Muscle of back (tissue), 3 donors: ENCODE measurements at regions not wholly inside any gene's neighbourhood (a gene's known extent, or its start where the extent isn't known, plus 50 kb on each side); places are given as distances from the start of the nearest gene placed in this dataset.
"Not testable (repeated sequence)": the region's sequence is repeated elsewhere in the genome, so short reads cannot be mapped to it uniquely, and the experiment has no call there.

Experiments used
- DNase-seq, 3 donors: peaks; one replicate each; pipeline versions ENCODE4 v3.0.0 to v3.0.0-alpha.2; 2013

DNA sequence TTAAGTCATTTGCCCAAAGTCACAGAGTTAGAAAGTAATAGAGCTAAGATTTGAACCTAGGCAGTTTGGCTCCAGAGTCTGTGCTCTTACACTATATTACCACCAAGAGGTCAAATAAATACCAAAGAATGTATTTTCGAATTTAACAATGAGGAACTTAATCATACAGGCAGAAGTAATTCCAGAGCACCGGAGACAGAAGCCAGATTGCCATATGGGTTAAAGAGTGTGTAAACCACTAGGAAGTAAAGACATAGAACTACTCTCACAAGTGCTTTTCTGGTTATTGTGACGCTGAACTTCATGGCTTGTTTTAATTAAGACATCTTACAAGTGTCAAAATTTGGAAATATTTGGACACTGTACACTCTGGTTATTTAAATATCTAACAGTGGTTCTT, 114.5 kb upstream of the NBPF19 start:
- not testable (repeated sequence) for DNase-seq

- DNase-seq: not testable (repeated sequence)
Observed at GRCh38 chr1:149361310-149361709, 113.5 kb upstream of the NBPF19 start.

GRCh38 chr1:149364188-149364981, 110.5 kb upstream of the NBPF19 start:
- not testable (repeated sequence) for DNase-seq

DNA sequence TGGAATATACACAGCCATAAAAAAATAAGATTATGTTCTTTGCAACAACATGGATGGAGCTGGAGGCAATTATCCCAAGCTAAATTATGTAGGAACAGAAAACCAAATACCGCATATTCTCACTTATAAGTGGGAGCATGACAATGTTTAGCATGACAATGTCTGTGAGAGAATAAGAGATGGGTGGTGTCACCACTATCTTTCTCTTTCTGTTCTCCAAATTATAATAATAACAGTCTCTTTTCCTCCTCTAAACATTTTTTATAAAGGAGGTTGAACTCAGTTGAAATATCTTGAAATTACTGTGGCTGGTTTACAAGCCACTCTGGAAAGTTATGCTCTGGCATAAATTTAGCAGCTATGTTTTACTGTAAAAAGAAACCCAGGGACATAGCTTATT, 108.4 kb upstream of the NBPF19 start:
- DNase-seq: not testable (repeated sequence)

- not testable (repeated sequence) for DNase-seq
Observed at GRCh38 chr1:149367472-149368044, 107.3 kb upstream of the NBPF19 start.

DNA sequence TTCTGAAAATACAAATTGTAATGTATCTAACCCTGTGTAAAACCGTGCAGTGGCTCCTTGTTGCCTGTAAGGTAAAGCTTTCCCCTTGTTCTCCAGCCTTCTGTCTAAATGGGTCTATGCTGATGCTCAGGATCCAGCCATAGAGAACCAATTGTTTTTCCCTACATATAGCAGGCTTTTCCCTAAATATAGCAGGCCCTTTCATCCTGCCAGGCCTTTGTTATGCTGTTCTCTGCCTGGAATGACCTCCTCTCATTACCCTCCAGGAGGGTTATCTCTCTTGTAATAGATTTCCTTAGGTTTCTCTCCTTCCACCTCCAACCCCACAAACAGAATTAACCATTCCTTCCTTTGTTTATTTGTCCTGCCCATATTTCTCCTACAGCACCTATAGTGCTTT, 106.5 kb upstream of the NBPF19 start:
- DNase-seq: not testable (repeated sequence)

DNA sequence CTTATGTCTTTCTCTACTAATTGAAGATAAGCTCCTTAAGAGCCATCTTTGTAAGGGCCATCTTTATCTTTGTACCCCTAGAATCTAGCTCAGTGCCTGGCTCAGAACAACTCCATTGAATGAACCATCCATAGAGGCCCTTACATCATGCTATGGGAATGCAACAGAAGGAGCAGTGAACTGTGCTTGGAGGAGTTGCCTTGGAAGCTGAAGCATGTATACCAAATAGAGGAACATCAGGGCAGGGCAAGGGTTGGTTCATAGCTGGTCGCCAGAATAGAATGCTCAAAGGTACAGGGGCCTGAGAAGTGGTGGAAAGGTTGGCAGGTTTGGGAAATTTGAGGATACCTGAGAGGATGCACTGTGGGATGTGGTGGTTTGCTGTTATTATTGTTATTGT, 105.8 kb upstream of the NBPF19 start:
- not testable (repeated sequence) for DNase-seq

DNA sequence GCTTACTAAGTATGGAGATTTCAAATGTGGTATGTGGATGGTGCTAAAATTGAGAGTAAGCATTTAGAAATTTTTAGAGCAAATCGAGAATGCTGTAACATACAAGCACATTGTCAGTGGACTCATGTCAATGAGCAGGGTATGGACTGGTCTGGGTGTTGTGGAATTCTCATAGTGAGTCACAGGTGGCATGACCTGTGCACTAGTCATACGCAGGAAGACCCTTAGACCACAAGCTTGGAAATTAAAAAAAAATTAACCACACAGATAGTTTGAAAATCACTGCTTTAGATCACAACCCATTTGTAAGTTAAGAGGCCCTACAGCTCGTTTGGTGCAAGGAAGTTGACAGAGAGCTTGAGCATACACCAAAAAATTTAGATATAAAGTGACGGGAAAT, 102.9 kb upstream of the NBPF19 start:
- not testable (repeated sequence) for DNase-seq

DNA sequence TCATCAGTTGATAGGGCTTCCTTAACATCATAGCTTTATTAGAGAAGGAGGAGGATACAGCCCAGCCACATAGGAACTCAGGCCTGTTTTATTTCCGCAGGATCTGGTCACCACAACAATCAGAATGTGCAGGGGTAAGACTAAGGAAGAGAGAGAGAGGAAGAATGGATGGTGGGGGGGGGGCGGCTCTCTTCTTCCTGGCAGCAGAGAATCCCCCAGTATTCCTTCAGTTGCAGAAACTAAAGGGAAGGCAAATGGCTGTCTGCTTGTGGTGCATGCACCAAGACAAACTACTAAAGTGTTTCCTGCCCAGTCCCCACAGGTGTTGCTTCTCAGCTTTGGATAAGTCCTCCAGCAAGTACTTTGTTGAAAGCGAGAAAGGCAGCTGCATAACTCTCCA, 96.4 kb upstream of the NBPF19 start:
- not testable (repeated sequence) for DNase-seq

DNA sequence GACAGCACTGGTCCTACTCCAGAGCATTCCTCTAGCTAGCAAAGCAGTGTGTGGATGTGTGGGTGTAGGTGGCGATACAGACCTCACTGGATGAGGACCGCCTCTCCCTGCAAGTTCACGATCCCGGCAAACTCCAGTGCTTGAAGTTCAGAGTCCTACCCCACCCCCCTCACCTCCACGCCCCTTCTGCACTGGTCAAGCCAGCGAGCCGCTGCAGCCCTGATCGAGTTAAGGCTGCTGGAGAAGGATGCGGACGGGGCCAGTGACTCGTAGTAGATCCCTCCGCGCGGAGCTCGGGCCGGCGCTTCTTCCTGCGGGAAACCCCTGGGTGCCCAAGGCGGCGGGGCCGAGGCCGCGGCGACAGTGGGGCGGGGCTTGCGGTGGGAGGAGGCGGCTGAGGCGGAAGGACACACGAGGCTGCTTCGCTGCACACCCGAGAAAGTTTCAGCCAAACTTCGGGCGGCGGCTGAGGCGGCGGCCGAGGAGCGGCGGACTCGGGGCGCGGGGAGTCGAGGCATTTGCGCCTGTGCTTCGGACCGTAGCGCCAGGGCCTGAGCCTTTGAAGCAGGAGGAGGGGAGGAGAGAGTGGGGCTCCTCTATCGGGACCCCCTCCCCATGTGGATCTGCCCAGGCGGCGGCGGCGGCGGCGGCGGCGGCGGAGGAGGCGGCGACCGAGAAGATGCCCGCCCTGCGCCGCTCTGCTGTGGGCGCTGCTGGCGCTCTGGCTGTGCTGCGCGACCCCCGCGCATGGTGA, 84.5 kb upstream of the NBPF19 start:
- DNase-seq: peak; percentile 49 to 91 (median 64)

DNA sequence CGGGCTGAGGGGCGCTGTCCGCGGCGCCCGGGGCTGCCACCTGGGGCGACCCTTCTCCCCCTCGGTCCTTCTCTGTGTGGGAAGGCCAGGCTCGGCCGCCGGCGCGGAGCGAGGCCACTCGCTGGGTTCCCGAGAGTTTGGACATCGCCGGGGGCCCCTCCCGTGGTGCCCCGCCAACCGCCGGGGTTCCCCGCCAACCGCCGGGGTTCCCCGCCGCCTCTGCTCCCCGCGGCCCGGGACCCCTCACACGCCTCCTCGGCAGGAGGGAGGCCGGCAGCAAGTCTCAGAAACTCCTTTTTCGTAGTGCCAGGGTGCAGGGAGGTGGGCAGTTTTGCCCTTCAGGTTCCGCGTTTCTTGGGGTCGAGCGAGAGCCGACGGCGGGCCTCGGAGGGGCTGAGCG, 83.9 kb upstream of the NBPF19 start:
- not testable (repeated sequence) for DNase-seq

DNA sequence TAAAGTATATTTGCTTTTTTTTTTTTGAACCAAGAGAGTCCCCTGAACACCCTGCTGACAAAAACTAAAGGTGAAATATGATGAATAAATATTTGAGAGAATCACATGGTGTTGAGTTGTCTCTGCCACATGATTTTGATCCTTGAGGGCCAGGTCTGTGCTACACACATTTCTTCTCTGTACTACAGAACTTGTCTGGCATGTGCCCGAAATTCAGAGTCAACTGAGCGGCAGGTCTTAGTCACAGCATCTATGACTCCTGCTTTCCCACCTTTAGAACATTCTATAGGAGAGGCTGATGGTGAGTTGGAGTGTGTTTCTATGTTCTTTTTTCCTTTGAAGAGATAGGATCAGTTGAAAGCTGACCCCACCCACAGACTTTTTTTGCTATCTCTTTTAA, 79.0 kb upstream of the NBPF19 start:
- not testable (repeated sequence) for DNase-seq

DNA sequence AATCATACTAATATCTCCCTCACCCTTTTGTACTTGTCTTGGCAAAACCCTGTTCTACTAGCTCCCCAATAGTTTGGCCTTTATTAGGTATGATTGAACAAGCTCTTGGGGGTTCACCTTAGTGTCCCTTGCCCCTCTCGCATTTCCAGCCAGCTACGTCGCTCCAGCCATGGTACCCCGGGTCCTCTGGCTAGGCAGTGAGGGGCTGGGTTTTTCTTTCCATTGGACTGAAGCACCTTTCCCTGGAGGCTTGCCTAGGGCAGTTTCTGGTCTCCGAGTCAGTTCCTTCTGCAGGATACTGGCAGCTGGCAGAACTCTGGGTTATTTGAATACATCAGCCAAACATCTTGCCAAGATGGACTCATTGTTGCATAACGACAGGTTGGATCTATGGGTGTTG, 76.3 kb upstream of the NBPF19 start:
- DNase-seq: not testable (repeated sequence)

- DNase-seq: not testable (repeated sequence)
Observed at GRCh38 chr1:149408404-149408803, 66.4 kb upstream of the NBPF19 start.

DNA sequence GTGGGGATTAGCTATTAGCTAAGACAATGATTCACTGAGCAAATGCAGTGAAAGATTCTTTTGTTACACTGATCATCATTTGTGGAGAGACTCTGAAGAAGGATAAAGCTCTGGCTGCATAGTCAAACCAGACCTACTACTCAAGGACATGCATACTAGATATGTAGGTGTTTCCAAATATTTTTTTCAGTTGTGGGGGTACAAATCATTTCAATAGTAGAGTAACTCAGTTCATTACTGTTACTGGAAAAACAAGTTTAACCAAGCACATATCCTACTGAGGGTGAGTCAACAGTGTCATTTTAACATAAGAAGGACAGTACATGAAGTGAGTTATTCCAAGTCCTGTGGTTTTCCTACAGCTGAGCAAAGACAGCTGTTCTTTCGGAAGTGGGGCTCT, 59.5 kb upstream of the NBPF19 start:
- DNase-seq: not testable (repeated sequence)

- not testable (repeated sequence) for DNase-seq
Observed at GRCh38 chr1:149418782-149419181, 56.1 kb upstream of the NBPF19 start.

DNA sequence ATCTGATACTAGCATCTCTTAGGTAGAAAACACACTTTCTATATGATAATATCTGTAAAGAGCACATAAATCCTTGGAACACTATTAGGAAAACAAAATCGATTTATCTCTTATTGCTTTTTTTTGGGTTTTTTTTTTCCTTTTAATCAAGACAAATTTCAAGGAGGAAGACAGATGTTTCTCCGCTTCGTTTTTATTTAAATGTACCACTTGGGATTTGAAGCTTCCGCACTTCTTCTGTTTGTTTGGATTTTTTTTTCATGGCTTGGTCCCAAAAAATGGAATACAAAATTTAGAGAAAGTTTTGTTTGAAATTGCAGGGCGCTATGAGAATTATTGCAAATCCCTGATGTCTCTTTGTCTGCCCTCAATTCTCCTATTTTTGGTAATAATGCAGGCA, 51.7 kb upstream of the NBPF19 start:
- peak in 2 of 3 donors; percentile 19 to 62 for DNase-seq
